Tibial nerve (tissue), 4 donors: ENCODE measurements at regions not wholly inside any gene's neighbourhood (a gene's known extent, or its start where the extent isn't known, plus 50 kb on each side); places are given as distances from the start of the nearest gene placed in this dataset.

Experiments
- CTCF ChIP-seq, 5 experiments: fragments of 200-600 bp in 3 of 5; fragments of 450-650 bp in 2 of 5; sonication (generic) in 3 of 5; IDR thresholded peaks; one replicate each; pipeline ENCODE4 v1.5.1; 2016 to 2019; ENCODE audit warnings: antibody characterized with exemption in 5 of 5, mild to moderate bottlenecking in 3 of 5, moderate library complexity in 2 of 5
- EP300 ChIP-seq, 2 donors: sonication (generic); formaldehyde crosslinking; IDR thresholded peaks; one replicate each; pipeline ENCODE4 v1.6.1; 2017; ENCODE audit warnings: antibody characterized with exemption in 2 of 2, mild to moderate bottlenecking in 1 of 2
- POLR2A ChIP-seq, 2 donors: fragments of 450-650 bp; IDR thresholded peaks; one replicate each; pipeline ENCODE4 v1.6.1; 2017; ENCODE audit warnings: antibody characterized with exemption in 2 of 2, mild to moderate bottlenecking in 2 of 2, moderate library complexity in 2 of 2

- TF ChIP-seq CTCF (IDR thresholded peaks at IDR 0.05) (no peak), POLR2A (IDR thresholded peaks at IDR 0.05) (no peak), EP300 (IDR thresholded peaks at IDR 0.05) (no peak)
Measured at GRCh38 chr14:22370084-22370847, 218.8 kb downstream of the DAD1 start.
